ENCODE measurements at regions not wholly inside any gene's neighbourhood (a gene's known extent, or its start where the extent isn't known, plus 50 kb on each side); places are given as distances from the start of the nearest gene placed in this dataset.

DNA sequence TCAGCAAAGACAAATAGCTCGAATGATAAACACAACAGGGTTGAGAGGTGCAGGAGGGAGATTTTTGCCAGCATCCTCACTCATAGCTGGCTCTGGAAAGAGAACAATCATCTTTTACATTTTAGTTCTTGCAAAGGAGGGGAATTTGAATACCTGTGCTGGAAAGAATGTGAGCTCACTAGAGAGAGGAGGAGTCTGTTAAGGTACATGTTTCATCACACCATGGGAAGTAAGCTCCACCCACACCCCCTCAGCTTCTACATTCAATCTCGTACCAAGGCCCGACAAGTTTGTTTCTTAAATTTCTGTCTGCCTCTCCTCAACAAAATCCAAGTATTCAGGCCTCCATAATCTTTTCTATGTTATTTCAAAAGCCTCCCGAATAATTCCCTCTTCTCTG is 254.6 kb downstream of the BRINP1 start:
- TF ChIP-seq CTCF (IDR thresholded peaks at IDR 0.05), result no peak
- no peak for TF ChIP-seq POLR2AphosphoS5 (IDR thresholded peaks at IDR 0.05; ENCODE audit: low read depth, low read length)

Measured in Panc1 (cell line).